CD4-positive, alpha-beta T cell (primary cell): ENCODE measurements at regions not wholly inside any gene's neighbourhood (a gene's known extent, or its start where the extent isn't known, plus 50 kb on each side); places are given as distances from the start of the nearest gene placed in this dataset.

ENCODE experiments used
- ATAC-seq: fragments of 200-7000 bp; cut with Tn5 transposase; one replicate; pipeline ENCODE4 v1.10.0; 2022; ENCODE audit warnings: mild to moderate bottlenecking; ENCODE audit not compliant: poor library complexity
- CTCF ChIA-PET: fragments of 350-600 bp; sonication (Branson Sonifier 250); formaldehyde crosslinking; loops from one replicate; lab custom pipeline; 2021; ENCODE audit warnings: antibody characterized with exemption, inconsistent platforms; lab: Charles Lee
- POLR2A ChIA-PET: fragments of 350-600 bp; sonication (Branson Sonifier 250); formaldehyde crosslinking; loops from one replicate; lab custom pipeline; 2021; ENCODE audit warnings: antibody characterized with exemption, inconsistent platforms; lab: Charles Lee
- DNase-seq, 14 experiments: peaks; one replicate each; pipeline ENCODE4 v3.0.0-alpha.2; 2013 to 2020; ENCODE audit warnings: mixed read lengths in 2 of 14
- H3K27ac ChIP-seq, 2 donors: one replicate each; pipeline versions ENCODE4 v1.5.1 to v1.7.0; 2013; ENCODE audit warnings: low read length in 2 of 2, low read depth in 1 of 2, mild to moderate bottlenecking in 1 of 2
- H3K27me3 ChIP-seq, 2 experiments: 1 replicate in 1 of 2; 2 replicates in 1 of 2; pipeline versions ENCODE4 v1.6.1 to v1.7.0; 2013; ENCODE audit warnings: low read length in 2 of 2, control low read depth in 1 of 2, mild to moderate bottlenecking in 1 of 2, moderate library complexity in 1 of 2; ENCODE audit not compliant: insufficient read depth in 2 of 2, control insufficient read depth in 1 of 2
- H3K36me3 ChIP-seq: one replicate; pipeline ENCODE4 v1.6.1; 2013; ENCODE audit warnings: low read length, control low read depth; ENCODE audit not compliant: insufficient read depth
- H3K4me1 ChIP-seq: one replicate; pipeline ENCODE4 v1.6.1; 2013; ENCODE audit warnings: low read length, control low read depth; ENCODE audit not compliant: insufficient read depth
- H3K4me3 ChIP-seq: one replicate; pipeline ENCODE4 v1.5.1; 2013; ENCODE audit warnings: mild to moderate bottlenecking, low read length, moderate library complexity
- H3K9me3 ChIP-seq, 2 experiments: 1 replicate in 1 of 2; 2 replicates in 1 of 2; pipeline versions ENCODE4 v1.6.1 to v1.7.0; 2013; ENCODE audit warnings: low read length in 2 of 2, mild to moderate bottlenecking in 2 of 2, control low read depth in 1 of 2, moderate library complexity in 1 of 2; ENCODE audit not compliant: control insufficient read depth in 1 of 2, insufficient read depth in 1 of 2
- H3K27ac Mint-ChIP-seq: one replicate; pipeline ENCODE4 v1.8.0; 2020; ENCODE audit warnings: mixed read lengths
- H3K27me3 Mint-ChIP-seq: one replicate; pipeline ENCODE4 v1.8.0; 2021; ENCODE audit warnings: mixed read lengths
- H3K36me3 Mint-ChIP-seq: one replicate; pipeline ENCODE4 v1.8.0; 2021; ENCODE audit warnings: low read depth, mixed read lengths
- H3K4me1 Mint-ChIP-seq: one replicate; pipeline ENCODE4 v1.8.0; 2021; ENCODE audit warnings: low read depth, mixed read lengths
- H3K4me3 Mint-ChIP-seq: one replicate; pipeline ENCODE4 v1.8.0; 2020; ENCODE audit warnings: mild to moderate bottlenecking, mixed read lengths
- H3K9me3 Mint-ChIP-seq: one replicate; pipeline ENCODE4 v1.8.0; 2020; ENCODE audit warnings: mixed read lengths
- intact Hi-C, 2 experiments: fragments of 100-400 bp; cut with DNase I in 1 of 2; cut with micrococcal nuclease in 1 of 2; formaldehyde crosslinking; loops; one replicate each; pipeline versions ENCODE4 v1.15.1 to v1.9.0; 2023 to 2025; cut with DNase I, micrococcal nuclease
- TF ChIP-seq, protein P1 (sequence below): fragments of 200-600 bp; IDR thresholded peaks from one replicate; pipeline ENCODE4 v1.8.0; 2022; ENCODE audit warnings: antibody characterized with exemption, mild to moderate bottlenecking

DNA sequence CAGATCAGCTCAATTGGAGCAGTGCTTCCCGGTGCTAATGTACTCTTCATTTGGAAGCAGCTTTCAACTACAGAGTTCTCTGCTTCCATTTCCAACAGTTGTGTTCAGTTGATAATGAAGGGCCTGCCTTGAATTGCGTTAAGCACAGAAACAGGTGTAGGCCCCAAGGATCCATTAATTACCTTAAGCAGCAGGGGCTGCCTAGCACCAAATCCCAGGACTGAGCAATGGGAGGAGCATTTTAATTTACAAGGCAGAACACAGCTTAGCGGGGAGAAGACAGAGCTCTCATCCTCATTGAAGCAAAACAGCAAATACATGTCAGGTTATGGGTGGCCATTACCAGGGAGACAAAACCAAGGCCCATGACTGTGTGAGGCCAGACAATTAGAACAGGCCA, 349.6 kb downstream of the TFEC start:
- Mint-ChIP-seq H3K4me1 (no peaks in the 10 kb centered on the region), H3K27me3 (no peaks in the 10 kb centered on the region), H3K36me3 (no peaks in the 10 kb centered on the region), H3K4me3 (no peak overlapping the region), H3K9me3 (no peaks in the 10 kb centered on the region), H3K27ac (no peak overlapping the region)
- H3K4me3 ChIP-seq = no peak overlapping the region
- ATAC-seq = no peak
- no peaks in the 10 kb centered on the region for H3K27me3 ChIP-seq
- ChIA-PET POLR2A (no interaction called here), CTCF (no interaction called here)
- no peak overlapping the region for H3K27ac ChIP-seq
- no peaks in the 10 kb centered on the region for H3K4me1 ChIP-seq
- intact Hi-C loops = loop anchor here in 1 of 2 experiments (10.0 kb wide), 1 partner anchor 816 kb away; no protein-coding TSS in a partner anchor
- no peaks in the 10 kb centered on the region for H3K36me3 ChIP-seq
- H3K9me3 ChIP-seq = no peaks in the 10 kb centered on the region
- no peak for DNase-seq
- TF ChIP-seq, protein P1, sequence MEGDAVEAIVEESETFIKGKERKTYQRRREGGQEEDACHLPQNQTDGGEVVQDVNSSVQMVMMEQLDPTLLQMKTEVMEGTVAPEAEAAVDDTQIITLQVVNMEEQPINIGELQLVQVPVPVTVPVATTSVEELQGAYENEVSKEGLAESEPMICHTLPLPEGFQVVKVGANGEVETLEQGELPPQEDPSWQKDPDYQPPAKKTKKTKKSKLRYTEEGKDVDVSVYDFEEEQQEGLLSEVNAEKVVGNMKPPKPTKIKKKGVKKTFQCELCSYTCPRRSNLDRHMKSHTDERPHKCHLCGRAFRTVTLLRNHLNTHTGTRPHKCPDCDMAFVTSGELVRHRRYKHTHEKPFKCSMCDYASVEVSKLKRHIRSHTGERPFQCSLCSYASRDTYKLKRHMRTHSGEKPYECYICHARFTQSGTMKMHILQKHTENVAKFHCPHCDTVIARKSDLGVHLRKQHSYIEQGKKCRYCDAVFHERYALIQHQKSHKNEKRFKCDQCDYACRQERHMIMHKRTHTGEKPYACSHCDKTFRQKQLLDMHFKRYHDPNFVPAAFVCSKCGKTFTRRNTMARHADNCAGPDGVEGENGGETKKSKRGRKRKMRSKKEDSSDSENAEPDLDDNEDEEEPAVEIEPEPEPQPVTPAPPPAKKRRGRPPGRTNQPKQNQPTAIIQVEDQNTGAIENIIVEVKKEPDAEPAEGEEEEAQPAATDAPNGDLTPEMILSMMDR = no peak

DNA sequence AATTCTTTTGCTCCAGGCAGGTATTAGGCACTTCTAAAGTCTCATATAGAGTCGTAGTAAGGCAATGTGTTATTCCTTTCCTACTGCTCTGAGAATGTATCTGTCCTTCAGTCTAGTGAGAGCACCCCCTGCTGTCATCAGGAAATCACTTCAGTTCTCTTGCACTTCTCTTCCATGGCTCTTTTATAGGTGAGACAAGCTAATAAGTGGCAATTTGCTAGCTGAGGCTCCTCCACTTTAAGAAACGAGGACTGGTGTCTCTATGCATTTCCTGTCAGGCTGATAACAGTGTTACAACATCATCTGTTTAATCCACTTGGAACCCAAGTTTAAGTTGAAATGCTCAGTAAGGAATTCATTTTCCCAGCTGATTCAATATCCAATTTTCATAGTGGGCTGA, 350.6 kb downstream of the TFEC start:
- ChIA-PET CTCF (interaction anchor here (0.9 kb wide), 1 partner anchor 814 kb away, joined by 4 read pairs; no protein-coding TSS in a partner anchor), POLR2A (no interaction called here)
- ATAC-seq = no peak
- Histone ChIP-seq H3K27ac (no peak overlapping the region), H3K9me3 (no peaks in the 10 kb centered on the region), H3K4me3 (no peak overlapping the region), H3K36me3 (no peaks in the 10 kb centered on the region), H3K4me1 (no peaks in the 10 kb centered on the region), H3K27me3 (no peaks in the 10 kb centered on the region)
- peak in 3 of 14 experiments; percentile 23 to 32 (median 30) for DNase-seq
- TF ChIP-seq, protein P1 = no peak
- Mint-ChIP-seq H3K27ac (no peak overlapping the region), H3K27me3 (no peaks in the 10 kb centered on the region), H3K9me3 (no peaks in the 10 kb centered on the region), H3K4me1 (no peaks in the 10 kb centered on the region), H3K36me3 (no peaks in the 10 kb centered on the region), H3K4me3 (no peak overlapping the region)
- intact Hi-C loops = loop anchor here in 1 of 2 experiments (10.0 kb wide), 1 partner anchor 815 kb away; no protein-coding TSS in a partner anchor

DNA sequence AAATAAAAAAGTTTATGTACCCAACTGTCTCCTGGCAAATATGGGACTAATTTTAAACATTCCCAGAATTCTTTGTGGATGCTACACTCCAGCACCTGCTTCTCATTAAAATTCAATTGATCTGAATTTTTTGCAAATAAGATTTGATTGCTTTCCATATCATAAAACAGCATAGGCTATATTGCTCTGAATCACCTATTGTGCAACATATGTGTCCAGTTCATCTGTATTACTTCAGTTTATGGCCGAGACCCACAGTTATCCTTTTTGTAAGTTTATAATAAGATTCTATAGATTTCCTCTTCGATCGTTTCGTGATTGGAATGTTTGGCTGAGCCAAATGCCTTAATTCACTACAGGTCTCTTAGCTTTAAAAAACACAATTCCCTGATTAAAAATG, 351.1 kb downstream of the TFEC start:
- Histone ChIP-seq H3K27me3 (no peaks in the 10 kb centered on the region), H3K27ac (no peak overlapping the region), H3K36me3 (no peaks in the 10 kb centered on the region), H3K4me3 (no peak overlapping the region), H3K4me1 (no peaks in the 10 kb centered on the region), H3K9me3 (no peaks in the 10 kb centered on the region)
- Mint-ChIP-seq H3K4me1 (no peaks in the 10 kb centered on the region), H3K27ac (no peak overlapping the region), H3K4me3 (no peak overlapping the region), H3K27me3 (no peaks in the 10 kb centered on the region), H3K9me3 (no peaks in the 10 kb centered on the region), H3K36me3 (no peaks in the 10 kb centered on the region)
- POLR2A ChIA-PET = no interaction called here
- intact Hi-C loops = no loop called here
- TF ChIP-seq, protein P1 = no peak
- ATAC-seq (no peak), DNase-seq (no peak)
- CTCF ChIA-PET = no interaction called here
